ENCODE measurements at regions not wholly inside any gene's neighbourhood (a gene's known extent, or its start where the extent isn't known, plus 50 kb on each side); places are given as distances from the start of the nearest gene placed in this dataset.

DNA sequence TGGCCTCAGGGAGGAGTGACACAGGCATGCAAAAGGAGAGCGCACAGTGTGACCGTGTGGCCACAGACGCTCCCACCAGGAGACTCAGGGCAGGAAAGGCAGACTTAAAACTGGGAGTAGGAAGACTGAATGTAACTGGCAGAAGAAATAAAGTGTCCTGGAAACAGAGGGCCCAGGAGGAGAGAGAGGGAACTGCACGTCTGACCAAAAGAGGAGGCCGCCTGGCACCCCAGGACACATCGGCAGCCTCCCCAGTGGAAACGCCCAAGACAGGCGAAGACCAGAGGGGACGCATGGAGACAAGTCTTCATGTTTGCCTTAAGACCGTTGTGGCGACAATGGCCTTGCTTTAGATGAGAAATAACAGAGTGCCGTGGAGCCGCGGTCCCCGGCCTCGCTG lies 163.6 kb upstream of the ALKAL2 start:
- DNase-seq (ENCODE audit: low read depth, low spot score): no peak

DNA sequence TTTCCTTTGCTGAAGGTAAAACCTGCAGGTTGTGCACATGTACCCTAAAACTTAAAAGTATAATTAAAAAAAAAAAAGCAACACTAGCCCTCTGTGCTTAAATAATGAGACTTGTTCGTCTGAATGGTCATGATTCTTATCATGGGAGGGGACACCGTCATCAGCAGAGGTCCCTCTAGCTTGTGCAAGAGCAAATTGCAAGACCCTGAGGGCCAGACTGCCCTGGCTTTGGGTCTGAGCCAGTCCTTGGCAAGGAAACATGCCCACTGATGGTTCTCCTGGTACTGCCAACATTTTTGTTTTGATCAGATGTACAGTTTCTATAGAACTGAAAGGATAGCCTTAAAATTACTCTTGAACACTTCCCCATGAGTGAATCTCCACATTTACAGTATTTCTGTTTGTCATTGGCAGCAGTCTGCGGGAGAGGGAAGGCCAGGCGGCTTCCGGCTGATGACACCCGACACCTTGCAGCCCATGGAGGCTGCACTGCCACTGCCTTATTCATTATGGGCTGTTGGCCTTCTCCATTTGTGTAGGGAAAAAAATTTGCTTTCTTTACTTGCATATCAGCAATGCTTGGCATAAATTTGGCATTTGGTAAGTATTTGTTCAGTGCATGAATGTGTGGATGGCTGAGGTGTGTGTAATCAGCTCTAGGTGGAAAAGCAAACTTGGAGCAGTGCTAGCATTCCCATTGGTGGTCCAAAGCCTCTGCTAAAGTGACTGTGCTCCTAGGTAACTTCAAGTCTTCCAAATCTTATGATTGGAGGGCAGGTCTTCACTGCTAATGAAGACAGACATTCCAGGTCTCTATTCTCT lies 161.6 kb upstream of the ALKAL2 start:
- no peak for DNase-seq (ENCODE audit: low read depth, low spot score)

DNA sequence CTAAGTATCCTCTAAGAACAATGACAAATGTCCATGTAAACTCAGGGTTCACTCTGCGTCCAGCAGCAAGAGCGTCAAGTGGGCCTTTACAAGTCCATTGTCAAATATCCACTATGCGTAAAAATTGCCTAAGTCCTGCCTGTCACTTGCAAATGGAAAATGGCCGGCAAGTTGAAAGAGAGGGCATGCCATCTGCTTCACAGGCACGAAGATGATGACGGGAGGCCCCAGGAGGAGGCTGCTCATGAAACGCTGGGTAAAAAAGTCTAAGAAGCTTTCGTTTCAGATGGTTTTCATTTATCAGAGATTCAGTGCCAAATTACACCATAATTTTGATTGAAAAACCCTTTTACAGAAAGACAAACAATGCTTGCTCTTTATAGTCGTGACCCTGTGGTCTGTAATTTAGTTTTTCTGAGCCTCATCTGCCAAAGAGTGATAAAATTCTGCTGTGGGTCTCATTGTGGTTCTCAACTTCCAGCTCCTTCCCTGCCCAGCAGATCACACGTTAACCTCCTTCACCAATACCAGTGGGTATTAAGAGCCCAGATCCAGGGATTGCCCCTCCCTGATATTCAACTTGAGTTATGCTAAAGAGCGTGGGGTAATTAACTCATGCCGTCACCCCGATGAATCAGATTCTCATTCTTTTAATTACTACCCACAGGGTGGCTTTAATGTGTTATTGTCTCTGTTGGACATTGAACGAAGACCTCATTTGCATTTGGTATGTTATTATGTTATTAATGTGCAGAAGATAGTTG lies 160.2 kb upstream of the ALKAL2 start:
- DNase-seq (ENCODE audit: low read depth, low spot score): no peak

DNA sequence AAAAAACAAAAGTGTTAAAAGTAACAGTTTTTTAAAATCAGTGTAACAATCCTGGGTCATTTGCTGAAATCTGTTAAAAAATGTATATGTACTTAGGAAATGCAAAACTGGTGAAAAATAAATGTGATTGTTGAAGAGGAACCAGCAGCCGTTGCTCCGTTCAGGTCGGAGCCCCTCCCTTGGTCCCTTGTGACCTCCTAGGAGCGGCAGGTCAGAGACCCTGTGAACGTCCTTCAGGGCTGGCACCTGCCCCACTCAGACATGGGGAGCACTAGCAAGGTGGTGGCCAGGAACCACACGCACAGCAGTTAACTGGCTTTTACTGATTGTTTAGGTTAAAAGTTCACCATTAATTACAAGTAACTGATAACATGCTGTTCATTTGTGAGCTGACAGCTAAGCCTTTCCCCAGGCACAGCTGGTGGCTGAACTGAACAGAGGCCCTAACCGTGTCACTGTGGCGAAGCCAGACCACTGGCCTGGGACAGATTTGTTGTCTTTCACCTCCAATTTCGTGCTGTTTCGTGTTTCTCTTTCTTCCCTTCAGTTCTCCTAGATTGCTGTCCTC lies 159.2 kb upstream of the ALKAL2 start:
- DNase-seq (ENCODE audit: low read depth, low spot score): no peak

DNA sequence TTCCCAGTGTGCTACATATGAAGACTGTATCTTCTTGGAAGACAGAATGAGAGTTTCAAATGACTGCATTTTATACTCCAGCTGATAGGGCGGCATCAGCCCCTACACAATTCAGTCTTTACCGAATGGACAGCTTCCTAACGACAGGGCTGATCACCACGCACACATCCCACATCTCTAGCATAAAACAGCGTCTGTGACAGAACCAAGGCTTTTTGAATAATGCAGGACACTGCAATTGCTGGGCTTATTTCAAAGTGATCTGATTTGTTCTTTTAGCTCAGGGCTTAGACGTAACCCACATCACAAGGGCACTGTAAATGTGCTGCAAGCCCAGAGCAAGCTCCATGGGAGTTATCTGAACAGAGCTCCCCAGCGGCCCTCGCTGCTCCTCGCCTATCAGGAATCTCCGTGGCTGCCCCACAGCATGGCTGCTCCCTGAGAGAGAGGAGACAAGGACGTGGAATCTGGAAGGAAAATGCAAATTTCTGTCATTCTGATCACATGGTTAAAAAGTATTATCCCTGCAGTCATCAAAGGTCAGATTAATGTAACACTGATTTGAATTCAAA lies 158.5 kb upstream of the ALKAL2 start:
- DNase-seq (ENCODE audit: low read depth, low spot score): no peak

DNA sequence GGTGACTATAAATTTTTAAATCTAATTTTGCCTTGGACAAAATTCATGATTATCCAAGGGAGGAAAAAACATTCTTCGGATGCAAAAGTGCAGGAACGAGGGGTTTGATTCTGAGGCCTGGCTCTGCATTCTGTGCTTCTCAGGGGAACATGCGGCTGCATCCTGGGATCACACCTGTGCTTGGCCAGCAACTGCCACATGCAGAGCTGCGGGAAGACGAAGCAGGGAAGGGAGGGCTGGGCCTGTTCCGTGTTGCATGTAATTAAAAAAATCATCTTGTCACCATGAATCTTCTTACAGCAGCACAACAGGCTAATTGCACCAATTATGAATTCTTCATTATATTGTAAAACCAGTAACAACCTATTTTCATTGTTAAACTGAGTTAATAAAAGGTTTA lies 158.0 kb upstream of the ALKAL2 start:
- no peak for DNase-seq (ENCODE audit: low read depth, low spot score)

DNA sequence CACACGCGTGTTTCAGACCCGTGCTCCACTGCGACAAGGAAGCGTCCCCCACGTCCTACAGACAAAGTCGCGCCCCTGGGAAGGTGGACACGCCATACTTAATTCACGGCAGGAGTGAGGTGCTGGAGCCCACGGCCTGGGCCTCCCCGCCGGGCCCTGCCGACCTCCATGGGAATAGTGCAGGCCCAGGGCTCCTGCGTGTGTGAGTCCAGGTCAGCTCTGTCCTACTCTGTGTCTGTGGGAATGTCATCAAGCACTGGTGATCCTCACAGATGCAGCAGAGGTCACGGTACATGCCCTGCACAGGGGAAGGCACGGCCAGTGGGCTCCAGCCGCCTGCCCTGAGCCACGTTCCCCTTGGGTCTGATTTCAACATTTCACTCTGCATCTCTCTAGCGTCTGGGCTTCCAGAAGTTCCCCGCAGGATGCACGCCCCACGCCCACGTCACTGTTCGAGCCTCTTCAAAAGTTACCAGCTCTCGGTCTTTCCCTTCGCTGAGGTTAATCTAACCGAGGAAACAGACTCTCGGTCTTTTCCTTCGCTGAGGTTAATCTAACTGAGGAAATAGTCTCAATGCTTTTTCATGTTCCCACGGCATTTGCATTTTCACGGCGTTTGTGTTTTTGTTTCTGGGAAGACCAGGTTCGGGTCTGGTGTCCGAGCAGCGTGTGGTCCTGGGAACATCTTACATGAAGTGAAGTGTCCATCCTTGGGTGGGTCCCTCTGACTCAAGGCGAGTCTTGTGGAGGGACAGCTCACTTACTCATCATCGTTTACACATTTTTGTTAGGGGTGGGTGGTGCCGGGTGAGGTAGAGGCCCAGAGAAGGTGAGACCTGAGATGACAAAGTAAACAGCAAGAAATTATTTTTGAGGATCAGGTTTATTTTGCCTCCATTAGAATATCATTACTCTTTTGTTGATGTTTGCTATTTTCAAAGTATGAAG lies 157.3 kb upstream of the ALKAL2 start:
- no peak for DNase-seq (ENCODE audit: low read depth, low spot score)

DNA sequence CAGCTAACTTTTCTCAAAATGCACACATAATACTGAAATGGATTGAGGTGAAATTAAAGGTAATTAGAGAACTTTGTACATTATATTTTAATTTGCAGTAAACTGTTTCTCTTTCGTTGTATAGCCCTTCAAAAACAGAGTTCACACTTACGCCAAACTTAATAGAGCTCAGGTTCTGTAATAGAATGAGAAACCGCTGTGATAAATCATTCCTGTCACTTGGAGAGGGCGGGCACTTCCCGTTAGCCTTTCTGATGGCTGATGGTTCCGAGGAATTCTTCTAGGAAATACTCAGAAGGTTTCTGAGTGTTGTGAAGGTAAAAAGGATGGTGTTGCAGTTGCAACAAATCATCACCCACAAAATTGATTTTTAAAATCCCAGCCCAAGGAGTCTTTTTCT lies 155.8 kb upstream of the ALKAL2 start:
- no peak for DNase-seq (ENCODE audit: low read depth, low spot score)

DNA sequence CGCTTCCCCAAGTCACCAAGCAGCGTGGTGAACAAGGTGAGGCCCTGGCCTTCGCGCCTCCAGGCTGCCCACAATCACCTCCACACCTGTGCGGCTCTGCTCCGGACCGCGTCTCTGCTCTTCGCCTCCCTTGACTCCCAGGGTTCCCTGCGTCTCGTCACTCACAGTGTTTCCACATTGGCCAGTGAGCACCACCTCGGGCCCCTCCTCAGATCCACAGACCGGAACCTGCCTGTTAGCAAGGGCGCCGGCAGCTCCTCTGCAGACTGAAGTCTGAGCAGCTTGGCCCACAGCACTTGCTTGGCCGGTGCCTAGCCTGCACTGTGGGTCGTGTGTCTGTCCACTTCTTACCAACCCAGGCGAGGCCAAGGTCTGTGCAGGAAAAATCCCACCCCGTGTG lies 155.3 kb upstream of the ALKAL2 start:
- no peak for DNase-seq (ENCODE audit: low read depth, low spot score)

DNA sequence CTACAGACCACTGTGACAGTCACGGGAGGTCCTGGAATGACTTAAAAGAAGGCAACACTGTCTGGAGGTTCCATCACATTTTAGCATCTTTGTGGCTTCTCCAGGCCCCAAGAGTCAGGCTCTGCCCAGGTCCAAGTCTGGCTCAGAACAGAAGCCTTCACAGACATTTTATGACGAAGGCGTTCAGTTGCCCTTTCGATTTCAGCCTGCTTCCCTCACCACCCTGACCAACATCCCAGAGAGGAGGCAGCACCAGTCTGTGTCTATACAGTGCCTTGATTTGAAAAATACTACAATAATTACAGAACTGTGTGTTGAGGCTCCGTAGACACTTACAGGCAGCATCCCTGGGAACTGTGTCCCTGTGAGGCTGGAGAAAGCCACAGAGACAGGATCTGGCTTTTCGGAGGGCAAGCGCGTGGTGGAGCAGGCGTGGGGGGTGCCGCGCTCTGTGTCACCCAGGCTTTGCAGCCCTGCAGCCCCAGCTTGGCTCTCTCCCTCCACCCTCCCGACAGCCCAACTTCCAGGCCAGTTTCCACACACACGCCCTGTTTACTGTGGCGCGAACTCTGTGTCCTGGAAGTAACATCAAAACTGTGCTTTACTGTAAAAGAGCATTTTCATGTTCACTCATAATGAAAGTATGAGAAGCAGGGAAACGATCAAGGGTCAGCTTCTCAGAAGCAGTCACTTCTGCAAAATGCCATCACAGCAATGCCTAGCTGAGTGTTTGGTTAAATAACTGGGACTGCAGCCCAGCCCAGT lies 153.5 kb upstream of the ALKAL2 start:
- DNase-seq (ENCODE audit: low read depth, low spot score): no peak

DNA sequence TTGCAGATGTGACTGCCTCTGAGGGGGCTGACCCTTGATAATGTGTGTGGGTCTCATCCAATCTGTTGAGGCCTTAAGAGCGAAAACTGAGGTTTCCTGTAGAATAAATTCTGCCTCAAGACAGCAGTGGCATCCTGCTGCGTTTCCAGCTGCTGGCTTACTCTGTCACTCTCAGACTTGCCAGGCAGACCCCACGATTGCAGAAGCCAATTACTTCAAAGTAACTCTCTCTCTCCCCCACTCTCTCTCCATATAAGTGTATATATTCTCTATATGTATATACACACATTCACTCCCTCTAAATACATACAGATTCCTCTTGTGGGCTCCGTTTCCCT lies 152.5 kb upstream of the ALKAL2 start:
- DNase-seq (ENCODE audit: low read depth, low spot score): no peak

DNA sequence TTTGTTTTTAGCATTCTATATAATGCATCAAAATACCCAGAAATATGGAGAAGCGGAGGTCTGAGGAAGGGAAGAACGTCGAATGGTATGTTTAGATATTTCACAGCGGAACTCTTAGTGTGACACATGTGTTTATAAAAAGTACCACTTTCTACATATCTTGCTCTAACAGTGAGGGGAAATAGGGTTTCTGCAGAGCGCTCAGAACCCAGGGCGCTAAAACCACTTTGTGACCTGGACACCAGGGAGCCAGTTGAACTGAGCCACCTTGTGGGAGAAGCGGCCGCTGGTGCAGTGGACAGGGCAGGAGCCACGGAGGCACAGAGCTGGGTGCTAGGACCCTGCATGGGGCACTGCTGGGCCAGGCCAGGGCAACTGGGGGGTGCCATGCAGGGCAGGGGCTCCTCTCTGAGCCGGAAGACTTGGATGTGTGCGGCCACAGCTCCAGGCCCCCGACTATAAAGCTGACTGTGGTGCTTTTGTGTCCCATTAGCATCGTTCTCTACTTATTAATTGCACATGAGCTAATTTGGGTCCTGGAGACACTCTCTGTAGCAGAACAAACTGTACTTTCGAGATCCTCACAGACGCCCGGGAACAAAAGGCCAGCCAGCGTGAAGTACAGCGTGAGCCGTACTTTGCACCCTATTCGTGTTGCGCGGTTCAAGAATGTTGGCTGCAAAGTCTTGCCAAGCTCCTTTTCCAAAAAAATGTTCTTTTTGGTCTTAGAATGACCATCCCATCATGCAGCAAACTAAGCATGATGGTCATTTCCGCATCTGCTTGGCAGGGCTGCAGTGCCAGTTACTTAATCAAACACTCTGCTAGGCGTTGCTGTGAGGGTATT lies 151.9 kb upstream of the ALKAL2 start:
- no peak for DNase-seq (ENCODE audit: low read depth, low spot score)

DNA sequence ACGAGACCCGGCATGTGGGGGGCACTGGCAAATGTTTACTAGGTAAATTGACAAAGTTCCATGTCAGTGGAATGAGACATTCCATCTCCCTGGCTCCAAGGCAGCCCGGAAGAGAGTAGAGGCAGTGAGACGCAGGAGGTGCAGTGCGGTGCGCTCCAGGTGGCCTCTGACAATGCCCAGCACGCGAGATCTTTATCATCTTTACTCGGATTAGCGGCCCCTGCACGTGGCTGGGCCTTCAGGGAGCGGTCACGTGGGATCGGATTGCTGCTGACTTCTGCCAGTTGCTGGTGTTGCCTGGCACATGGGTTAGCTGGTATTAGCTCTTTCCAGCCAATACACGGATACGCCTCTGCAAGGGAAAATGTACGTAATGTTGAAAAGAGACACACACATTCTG lies 151.2 kb upstream of the ALKAL2 start:
- no peak for DNase-seq (ENCODE audit: low read depth, low spot score)

DNA sequence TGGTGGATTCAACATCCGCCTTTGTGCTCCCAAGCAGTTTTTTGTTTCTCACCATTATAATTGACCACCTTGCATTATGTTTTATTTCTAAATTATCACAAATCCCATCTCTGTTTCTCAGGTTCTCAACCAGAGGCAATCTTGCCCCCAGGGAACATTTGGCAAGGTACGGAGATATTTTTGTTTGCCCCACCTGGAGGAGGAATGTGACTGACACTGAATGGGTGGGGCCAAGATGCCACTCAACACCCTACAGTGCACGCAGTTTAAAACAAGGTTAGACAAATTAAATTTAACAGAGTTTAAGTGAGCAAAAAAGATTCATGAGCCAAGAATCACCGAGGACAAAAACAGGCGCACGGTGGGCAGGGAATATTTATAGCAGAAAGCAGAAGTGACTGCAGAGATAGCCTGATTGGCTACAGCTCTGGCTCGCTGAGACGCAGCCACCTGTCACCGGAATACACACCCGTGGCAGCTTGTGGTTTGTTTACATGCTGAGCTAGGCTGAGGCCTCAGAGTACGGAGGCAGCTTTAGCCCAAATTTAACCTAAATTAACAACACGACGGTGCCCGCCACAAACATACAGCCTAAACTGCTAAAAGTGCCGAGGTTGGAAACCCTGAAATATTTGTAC lies 150.0 kb upstream of the ALKAL2 start:
- DNase-seq (ENCODE audit: low read depth, low spot score): no peak

DNA sequence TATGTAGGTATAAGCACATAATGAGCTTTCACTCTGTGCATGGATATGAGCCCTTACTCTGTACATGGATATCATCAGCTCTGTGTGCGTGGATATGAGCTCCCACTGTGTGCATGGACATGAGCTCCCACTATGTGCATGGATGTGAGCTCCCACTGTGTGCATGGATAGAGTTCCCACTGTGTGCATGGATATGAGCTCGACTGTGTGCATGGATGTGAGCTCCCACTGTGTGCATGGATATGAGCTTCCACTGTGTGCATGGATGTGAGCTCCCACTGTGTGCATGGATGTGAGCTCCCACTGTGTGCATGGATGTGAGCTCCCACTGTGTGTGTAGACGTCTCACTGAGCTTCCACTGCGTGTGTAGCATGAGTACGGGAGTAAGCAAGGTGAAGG lies 149.3 kb upstream of the ALKAL2 start:
- no peak for DNase-seq (ENCODE audit: low read depth, low spot score)

DNA sequence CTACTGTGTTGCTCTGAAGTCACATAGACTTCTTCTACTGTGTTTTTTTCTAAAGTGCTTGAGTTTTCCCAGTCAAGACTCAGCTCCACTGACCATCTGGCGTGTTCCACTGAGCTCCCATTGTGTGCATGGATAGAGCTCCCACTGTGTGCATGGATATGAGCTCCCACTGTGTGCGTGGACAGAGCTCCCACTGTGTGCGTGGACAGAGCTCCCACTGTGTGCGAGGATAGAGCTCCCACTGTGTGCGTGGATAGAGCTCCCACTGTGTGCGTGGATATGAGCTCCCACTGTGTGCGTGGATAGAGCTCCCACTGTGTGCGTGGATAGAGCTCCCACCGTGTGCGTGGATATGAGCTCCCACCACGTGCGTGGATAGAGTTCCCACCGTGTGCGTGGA lies 148.3 kb upstream of the ALKAL2 start:
- no peak for DNase-seq (ENCODE audit: low read depth, low spot score)

DNA sequence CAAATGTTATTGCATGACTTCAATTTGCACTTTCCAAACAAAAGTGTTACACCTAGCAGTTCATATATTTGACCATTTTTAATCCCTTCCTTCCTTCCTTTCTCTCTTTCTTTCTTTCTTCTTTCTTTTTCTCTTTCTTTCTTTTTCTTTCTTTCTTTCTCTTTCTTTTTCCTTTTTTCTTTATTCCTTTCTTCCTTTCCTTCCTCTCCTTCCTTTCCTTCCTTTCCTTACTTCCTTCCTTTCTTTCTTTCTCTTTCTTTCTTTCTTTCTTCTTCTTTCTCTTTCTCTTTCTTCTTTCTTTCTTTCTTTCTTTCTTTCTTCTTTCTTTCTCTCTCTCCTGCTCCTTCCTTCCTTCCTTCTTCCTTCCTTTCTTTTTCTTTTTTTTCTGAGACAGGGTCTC lies 146.7 kb upstream of the ALKAL2 start:
- DNase-seq (ENCODE audit: low read depth, low spot score): no peak

DNA sequence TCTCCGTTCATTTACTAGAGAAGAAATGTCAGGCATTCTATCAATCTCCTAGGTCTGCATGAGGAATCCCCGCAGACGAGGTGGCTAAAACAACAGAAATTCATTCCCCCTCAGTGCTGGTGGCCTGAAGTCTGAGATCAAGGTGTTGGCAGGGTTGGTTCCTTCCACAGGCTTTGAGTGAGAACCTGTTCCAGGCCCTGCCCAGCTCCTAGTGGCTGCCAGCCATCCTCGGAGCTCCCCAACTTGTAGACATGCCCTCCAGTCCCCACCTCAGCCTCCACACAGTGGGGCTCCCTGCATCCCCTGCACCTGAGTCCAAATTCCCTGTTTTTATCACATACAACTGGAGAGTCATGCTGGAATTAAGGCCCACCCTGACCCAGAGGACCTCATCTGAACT lies 145.3 kb upstream of the ALKAL2 start:
- DNase-seq (ENCODE audit: low read depth, low spot score): no peak

DNA sequence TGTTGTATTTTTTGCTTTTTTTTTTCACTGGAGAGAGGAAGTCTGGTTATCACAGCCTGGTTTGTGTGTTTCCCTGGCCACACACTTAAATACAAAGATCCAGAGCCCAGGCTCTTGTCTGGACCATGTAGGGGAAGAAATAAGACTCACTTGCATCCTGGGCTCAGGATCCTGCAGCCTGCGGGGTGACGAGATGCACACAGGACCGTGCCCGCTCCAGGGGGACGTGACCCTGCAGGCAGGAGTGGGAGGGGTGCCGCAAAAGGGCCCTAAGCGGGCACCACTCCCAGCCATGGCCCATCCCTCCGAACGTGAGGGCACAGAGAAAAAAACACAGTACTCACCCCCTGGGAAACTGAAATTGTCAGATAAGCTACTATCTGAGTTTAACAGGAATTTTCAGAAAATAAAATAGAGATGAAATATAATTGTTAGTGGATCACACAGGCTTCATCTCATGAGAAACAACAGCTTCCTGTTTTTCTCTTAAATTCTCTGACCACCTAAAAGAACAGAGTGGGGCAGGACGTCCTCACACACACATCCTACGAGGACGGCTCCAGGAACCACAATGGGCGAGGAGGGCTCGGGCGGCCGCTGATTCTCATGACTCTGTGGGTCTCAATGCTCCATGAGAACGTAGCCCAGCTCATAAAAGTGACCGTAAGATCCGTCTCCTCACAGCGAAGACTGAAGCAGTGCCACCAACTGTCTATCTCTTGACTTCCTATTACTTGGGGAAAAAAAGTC lies 142.6 kb upstream of the ALKAL2 start:
- DNase-seq (ENCODE audit: low read depth, low spot score): no peak

Data from iPS DF 19.7 (cell line).